HCT116 (cell line): ENCODE measurements at regions not wholly inside any gene's neighbourhood (a gene's known extent, or its start where the extent isn't known, plus 50 kb on each side); places are given as distances from the start of the nearest gene placed in this dataset.

Experiments
- ATAC-seq: fragments of 200-7000 bp; cut with Tn5 transposase; 2 replicates; pipeline ENCODE4 v1.9.1; 2020; ENCODE audit warnings: mild to moderate bottlenecking, moderate library complexity
- BruUV-seq: library from RNA; stranded (reverse); fragments of 400-500 nt; replicated peaks from 2 replicates; lab custom pipeline; 2021; lab: Mats Ljungman, UMichigan
- CTCF ChIA-PET: fragments of 300-600 bp; sonication (Branson Sonifier 250); formaldehyde crosslinking; loops from one replicate; lab custom pipeline; 2021; ENCODE audit warnings: antibody characterized with exemption; lab: Charles Lee
- POLR2A ChIA-PET: fragments of 300-600, 350-600 bp; sonication (Branson Sonifier 250); formaldehyde crosslinking; loops from one replicate; lab custom pipeline; 2021; ENCODE audit warnings: antibody characterized with exemption; lab: Charles Lee
- RAD21 ChIA-PET, 2 experiments: fragments of 300-600 bp; sonication (Branson Sonifier 250); formaldehyde crosslinking; loops; one replicate each; lab custom pipeline; 2023; ENCODE audit warnings: low total read pairs in 2 of 2; ENCODE audit not compliant: uncharacterized antibody in 2 of 2, unreplicated experiment in 2 of 2, low non-redundant PET in 1 of 2; lab: Charles Lee
- DNase-seq: peaks from one replicate; pipeline ENCODE4 v3.0.0-alpha.2; 2010; ENCODE audit warnings: low read depth, low spot score
- H2AFZ ChIP-seq: fragments of 200-600 bp; shearing (Covaris generic), sonication (generic); 2 replicates; pipeline ENCODE4 v1.6.1; 2017; ENCODE audit warnings: low read depth, mixed run types, mixed read lengths, antibody characterized with exemption, low read length; ENCODE audit not compliant: poor library complexity, severe bottlenecking
- H3K27ac ChIP-seq: 2 replicates; pipeline ENCODE4 v1.5.1; 2012; ENCODE audit warnings: low read depth, low read length
- H3K27me3 ChIP-seq: fragments of 200-600 bp; sonication (generic); 2 replicates; pipeline ENCODE4 v1.6.1; 2016; ENCODE audit warnings: mixed run types, low read length, mixed read lengths; ENCODE audit not compliant: insufficient read depth
- H3K36me3 ChIP-seq, 2 experiments: fragments of 200-500 bp in 1 of 2; fragments of 200-600 bp in 1 of 2; sonication (Bioruptor generic) in 1 of 2; sonication (generic) in 1 of 2; 2 replicates each; pipeline versions ENCODE4 v1.5.1 to v1.6.1; 2014 to 2016; ENCODE audit warnings: low read length in 2 of 2, inconsistent platforms in 1 of 2, mixed read lengths in 1 of 2, mixed run types in 1 of 2; ENCODE audit not compliant: insufficient read depth in 2 of 2, control insufficient read depth in 1 of 2
- H3K4me1 ChIP-seq, 2 experiments: fragments of 200-600 bp in 1 of 2; sonication (generic) in 1 of 2; 2 replicates each; pipeline versions ENCODE4 v1.5.1 to v1.6.1; 2012 to 2017; ENCODE audit warnings: low read length in 2 of 2, inconsistent platforms in 1 of 2, mild to moderate bottlenecking in 1 of 2, mixed read lengths in 1 of 2, mixed run types in 1 of 2, moderate library complexity in 1 of 2; ENCODE audit not compliant: insufficient read depth in 2 of 2, control insufficient read depth in 1 of 2
- H3K4me2 ChIP-seq: fragments of 200-600 bp; sonication (generic); 2 replicates; pipeline ENCODE4 v1.6.1; 2017; ENCODE audit warnings: mixed run types, low read length, mixed read lengths
- H3K4me3 ChIP-seq, 2 experiments: fragments of 200-600 bp in 1 of 2; sonication (generic) in 1 of 2; replicated peaks in 1 of 2; 2 replicates each; pipeline ENCODE4 v1.5.1; 2011 to 2016; ENCODE audit warnings: low read length in 2 of 2, control low read depth in 1 of 2, low read depth in 1 of 2, mild to moderate bottlenecking in 1 of 2, mixed read lengths in 1 of 2, mixed run types in 1 of 2
- H3K79me2 ChIP-seq: fragments of 200-600 bp; sonication (generic); 2 replicates; pipeline ENCODE4 v1.6.1; 2017; ENCODE audit warnings: mild to moderate bottlenecking, mixed run types, low read length, moderate library complexity, mixed read lengths; ENCODE audit not compliant: insufficient read depth
- H3K9ac ChIP-seq: fragments of 200-600 bp; sonication (generic); 2 replicates; pipeline ENCODE4 v1.6.1; 2016; ENCODE audit warnings: low read length, mixed read lengths
- H3K9me2 ChIP-seq: fragments of 200-600 bp; sonication (generic), shearing (Covaris generic); 2 replicates; pipeline ENCODE4 v1.6.1; 2017; ENCODE audit warnings: mixed run types, mild to moderate bottlenecking, moderate library complexity; ENCODE audit not compliant: insufficient read depth
- H3K9me3 ChIP-seq, 2 experiments: fragments of 200-500 bp in 1 of 2; fragments of 200-600 bp in 1 of 2; sonication (Bioruptor generic) in 1 of 2; sonication (generic) in 1 of 2; 2 replicates each; pipeline ENCODE4 v1.6.1; 2014 to 2017; ENCODE audit warnings: low read length in 2 of 2, mixed read lengths in 2 of 2, inconsistent platforms in 1 of 2, low read depth in 1 of 2, mild to moderate bottlenecking in 1 of 2, mixed run types in 1 of 2, moderate library complexity in 1 of 2; ENCODE audit not compliant: control insufficient read depth in 1 of 2, insufficient read depth in 1 of 2
- H4K20me1 ChIP-seq: fragments of 200-600 bp; sonication (generic), shearing (Covaris generic); 2 replicates; pipeline ENCODE4 v1.6.1; 2017; ENCODE audit warnings: mixed run types, mild to moderate bottlenecking, moderate library complexity; ENCODE audit not compliant: insufficient read depth
- ELF1 ChIP-seq: IDR thresholded peaks from 2 replicates; pipeline ENCODE4 v1.6.1; 2012; ENCODE audit warnings: low read depth, borderline replicate concordance
- EZH2phosphoT487 ChIP-seq: fragments of 200-600 bp; IDR thresholded peaks from 2 replicates; pipeline ENCODE4 v1.6.1; 2018; ENCODE audit warnings: antibody characterized with exemption, borderline replicate concordance
- SP1 ChIP-seq: IDR thresholded peaks from 2 replicates; pipeline ENCODE4 v1.6.1; 2012; ENCODE audit warnings: low read depth
- TCF7L2 ChIP-seq: IDR thresholded peaks from 2 replicates; pipeline ENCODE4 v1.7.0; 2011; ENCODE audit warnings: borderline replicate concordance, inconsistent platforms; ENCODE audit not compliant: insufficient read depth, insufficient read length; ENCODE audit errors: extremely low read depth
- YY1 ChIP-seq: IDR thresholded peaks from 2 replicates; pipeline ENCODE4 v1.6.1; 2011; ENCODE audit warnings: low read length, low read depth, moderate library complexity, mild to moderate bottlenecking; ENCODE audit not compliant: insufficient replicate concordance; ENCODE audit errors: extremely low read depth
- ZFX ChIP-seq: fragments of 450-650 bp; IDR thresholded peaks from 2 replicates; pipeline ENCODE4 v1.6.1; 2017
- intact Hi-C: fragments of 100-400 bp; cut with micrococcal nuclease; formaldehyde crosslinking; loops from 2 replicates; pipeline ENCODE4 v1.10.0; 2022
- TF ChIP-seq, protein P1 (sequence below): IDR thresholded peaks from 2 replicates; pipeline ENCODE4 v1.6.1; 2012; ENCODE audit warnings: low read depth
- TF ChIP-seq, protein P2 (sequence below): IDR thresholded peaks from 2 replicates; pipeline ENCODE4 v1.6.1; 2012

DNA sequence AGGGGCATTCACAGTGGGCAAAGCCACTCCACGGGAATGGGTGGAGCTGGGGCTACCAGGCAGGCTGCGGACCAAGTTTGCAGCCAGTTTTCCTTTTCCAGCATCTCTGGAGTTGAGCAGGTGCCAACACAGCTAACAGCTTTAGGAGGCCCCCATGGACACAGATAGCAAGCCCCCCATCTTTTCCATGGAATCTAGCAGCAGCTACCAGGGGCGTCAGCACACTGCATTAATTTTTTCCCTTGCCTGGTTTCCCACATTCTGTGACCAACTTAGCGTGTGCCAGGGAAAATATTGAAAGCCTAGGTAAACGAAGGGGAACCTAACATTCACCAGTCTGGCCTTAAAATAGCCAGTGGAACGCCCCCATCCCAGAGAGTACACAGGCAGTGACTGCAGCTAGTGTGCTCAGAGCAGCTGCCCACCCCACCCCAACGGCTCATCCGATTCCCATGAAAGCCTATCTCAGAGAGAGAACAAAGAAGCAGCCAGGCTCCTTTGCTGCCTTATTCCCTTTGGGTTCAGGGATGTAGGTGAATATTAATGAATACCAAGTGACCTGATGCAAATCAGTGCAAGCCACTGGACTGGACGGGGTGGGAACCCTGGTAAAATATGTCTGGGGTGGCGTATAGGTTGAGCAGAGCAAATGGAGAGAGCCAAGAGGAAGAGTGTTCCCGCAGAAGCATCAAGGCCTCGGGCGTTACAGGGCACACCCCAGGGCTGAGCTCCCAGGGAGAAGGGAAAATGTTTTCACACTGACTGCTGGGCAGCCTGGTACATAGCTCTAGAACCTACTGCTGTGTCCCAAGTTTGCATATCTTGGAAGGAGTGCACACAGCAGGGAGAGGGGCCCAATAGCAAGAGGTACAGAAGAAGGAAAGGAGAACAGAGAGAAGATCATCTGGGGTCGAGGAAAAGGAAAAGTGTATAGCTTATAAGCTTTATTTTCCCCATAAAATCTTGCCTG, 73.9 kb upstream of the SOX9 start:
- H3K9me2 ChIP-seq, result no peaks in the 10 kb centered on the region
- TF ChIP-seq, protein P1, sequence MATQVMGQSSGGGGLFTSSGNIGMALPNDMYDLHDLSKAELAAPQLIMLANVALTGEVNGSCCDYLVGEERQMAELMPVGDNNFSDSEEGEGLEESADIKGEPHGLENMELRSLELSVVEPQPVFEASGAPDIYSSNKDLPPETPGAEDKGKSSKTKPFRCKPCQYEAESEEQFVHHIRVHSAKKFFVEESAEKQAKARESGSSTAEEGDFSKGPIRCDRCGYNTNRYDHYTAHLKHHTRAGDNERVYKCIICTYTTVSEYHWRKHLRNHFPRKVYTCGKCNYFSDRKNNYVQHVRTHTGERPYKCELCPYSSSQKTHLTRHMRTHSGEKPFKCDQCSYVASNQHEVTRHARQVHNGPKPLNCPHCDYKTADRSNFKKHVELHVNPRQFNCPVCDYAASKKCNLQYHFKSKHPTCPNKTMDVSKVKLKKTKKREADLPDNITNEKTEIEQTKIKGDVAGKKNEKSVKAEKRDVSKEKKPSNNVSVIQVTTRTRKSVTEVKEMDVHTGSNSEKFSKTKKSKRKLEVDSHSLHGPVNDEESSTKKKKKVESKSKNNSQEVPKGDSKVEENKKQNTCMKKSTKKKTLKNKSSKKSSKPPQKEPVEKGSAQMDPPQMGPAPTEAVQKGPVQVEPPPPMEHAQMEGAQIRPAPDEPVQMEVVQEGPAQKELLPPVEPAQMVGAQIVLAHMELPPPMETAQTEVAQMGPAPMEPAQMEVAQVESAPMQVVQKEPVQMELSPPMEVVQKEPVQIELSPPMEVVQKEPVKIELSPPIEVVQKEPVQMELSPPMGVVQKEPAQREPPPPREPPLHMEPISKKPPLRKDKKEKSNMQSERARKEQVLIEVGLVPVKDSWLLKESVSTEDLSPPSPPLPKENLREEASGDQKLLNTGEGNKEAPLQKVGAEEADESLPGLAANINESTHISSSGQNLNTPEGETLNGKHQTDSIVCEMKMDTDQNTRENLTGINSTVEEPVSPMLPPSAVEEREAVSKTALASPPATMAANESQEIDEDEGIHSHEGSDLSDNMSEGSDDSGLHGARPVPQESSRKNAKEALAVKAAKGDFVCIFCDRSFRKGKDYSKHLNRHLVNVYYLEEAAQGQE, result no peak
- TF ChIP-seq SP1 (no peak), YY1 (no peak), ELF1 (no peak), ZFX (no peak), EZH2phosphoT487 (no peak), TCF7L2 (no peak)
- TF ChIP-seq, protein P2, sequence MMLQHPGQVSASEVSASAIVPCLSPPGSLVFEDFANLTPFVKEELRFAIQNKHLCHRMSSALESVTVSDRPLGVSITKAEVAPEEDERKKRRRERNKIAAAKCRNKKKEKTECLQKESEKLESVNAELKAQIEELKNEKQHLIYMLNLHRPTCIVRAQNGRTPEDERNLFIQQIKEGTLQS, result no peak
- H3K9ac ChIP-seq, result no peak overlapping the region
- ChIA-PET RAD21 (no interaction called here), CTCF (no interaction called here), POLR2A (no interaction called here)
- DNase-seq, result no peak
- no peaks in the 10 kb centered on the region for H4K20me1 ChIP-seq
- no peak overlapping the region for H3K4me2 ChIP-seq
- H3K79me2 ChIP-seq, result no peaks in the 10 kb centered on the region
- no peak overlapping the region for H3K27ac ChIP-seq
- no peak overlapping the region for H3K4me3 ChIP-seq
- H3K27me3 ChIP-seq, result no peaks in the 10 kb centered on the region
- no peaks in the 10 kb centered on the region for H3K36me3 ChIP-seq
- H3K9me3 ChIP-seq, result no peaks in the 10 kb centered on the region
- H2AFZ ChIP-seq, result no peak overlapping the region
- no peak for ATAC-seq
- intact Hi-C loops, result no loop called here
- BruUV-seq, result no TSS peak
- no peaks in the 10 kb centered on the region for H3K4me1 ChIP-seq
